T-helper 2 cell (primary cell): ENCODE measurements at regions not wholly inside any gene's neighbourhood (a gene's known extent, or its start where the extent isn't known, plus 50 kb on each side); places are given as distances from the start of the nearest gene placed in this dataset.

Experiments used
- DNase-seq, 5 experiments: peaks; one replicate each; pipeline versions ENCODE4 v3.0.0 to v3.0.0-alpha.2; 2012 to 2022

GRCh38 chr10:126787201-126787600, 116.7 kb upstream of the C10orf90 start:
- DNase-seq = no peak

DNA sequence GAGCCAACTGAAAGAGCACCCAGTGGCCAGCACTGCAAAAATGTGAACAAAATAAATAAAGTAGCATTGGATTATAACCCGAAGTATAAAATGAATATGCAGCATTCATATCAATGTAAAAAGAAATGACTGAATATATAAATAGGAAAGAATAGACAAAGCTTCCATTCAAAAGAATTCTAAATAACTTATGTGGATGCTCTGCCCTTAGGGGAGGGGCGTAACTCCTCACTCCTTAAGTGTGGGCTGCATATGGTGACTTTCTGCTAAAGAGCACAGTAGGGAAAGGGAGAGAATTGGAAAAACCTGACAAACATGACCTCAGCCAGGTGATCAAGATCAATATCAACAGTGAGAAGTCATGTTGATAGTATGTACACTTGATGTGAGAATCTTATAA, 109.9 kb upstream of the DOCK1 start:
- no peak for DNase-seq

GRCh38 chr10:126798649-126799048, 106.6 kb upstream of the DOCK1 start:
- DNase-seq = no peak

GRCh38 chr10:126803394-126803793, 101.8 kb upstream of the DOCK1 start:
- no peak for DNase-seq

DNA sequence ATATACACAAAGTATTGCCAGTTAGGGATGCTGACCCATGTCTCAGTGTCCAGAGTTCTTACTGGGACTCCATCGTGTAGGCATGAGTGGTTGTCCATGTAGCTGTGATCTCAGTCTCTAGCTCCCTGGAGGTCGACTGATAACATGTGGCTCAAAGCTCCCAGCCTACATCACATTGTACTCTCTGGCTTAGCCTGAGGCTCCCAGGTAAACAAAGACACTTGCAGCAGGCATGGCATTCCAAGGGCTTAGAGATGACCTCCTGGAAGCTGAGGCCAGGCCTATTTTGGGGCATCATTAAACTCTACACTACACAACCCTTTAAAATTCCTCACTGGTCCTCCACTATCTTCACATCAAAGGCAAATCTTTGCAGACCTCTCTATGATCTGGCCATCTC, 100.8 kb upstream of the DOCK1 start:
- no peak for DNase-seq

GRCh38 chr10:126806498-126806897, 98.7 kb upstream of the DOCK1 start:
- no peak for DNase-seq

DNA sequence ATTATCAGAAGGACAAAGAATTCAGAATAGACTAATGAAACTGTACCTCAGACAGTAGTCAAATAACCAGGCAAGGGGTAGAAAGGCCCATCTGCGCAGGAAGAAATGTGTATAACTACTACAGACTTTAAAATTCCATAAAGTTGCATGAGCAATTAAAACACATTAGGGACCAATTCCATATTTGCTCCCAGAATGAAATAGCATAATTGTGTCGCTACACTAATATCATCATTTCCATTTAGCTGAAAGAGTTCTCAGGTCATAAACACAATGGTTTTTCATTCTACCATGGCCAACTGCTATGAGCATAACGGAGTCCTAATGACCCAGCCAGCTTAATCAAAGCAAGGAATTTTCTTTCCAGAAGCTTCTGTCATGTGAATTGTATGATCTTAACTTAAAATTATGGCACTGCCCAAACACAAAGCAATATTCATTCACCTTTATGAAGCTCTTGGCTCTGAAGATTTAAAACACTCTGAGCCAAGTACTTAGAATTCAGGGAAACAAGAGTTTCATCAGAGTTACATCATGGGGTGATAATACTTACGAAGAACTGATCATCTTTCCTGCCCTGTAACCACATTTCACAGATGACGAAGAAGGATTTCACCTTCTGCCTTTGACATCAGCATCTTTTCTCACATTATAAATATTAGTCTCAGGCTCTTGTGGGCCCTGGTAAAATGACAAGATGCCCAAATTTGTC, 98.1 kb upstream of the DOCK1 start:
- no peak for DNase-seq

DNA sequence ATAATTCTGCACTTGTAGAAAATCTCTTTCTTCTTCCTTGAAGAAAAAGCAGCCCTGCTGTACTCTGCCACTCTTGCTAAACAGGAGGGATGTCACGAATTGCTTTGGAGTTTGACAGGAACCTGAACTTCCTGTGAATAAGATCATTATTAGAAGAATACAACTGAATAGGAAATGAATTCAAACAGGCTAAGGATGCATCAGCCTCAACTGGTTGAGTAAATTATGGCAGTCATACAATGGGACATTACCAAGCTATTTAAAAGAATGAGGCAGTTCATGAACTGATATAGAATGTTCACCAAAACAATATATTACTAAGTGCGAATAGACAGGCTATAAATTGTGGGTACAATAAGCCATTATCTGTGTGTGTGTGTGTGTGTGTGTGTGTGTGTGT, 97.1 kb upstream of the DOCK1 start:
- DNase-seq = no peak

DNA sequence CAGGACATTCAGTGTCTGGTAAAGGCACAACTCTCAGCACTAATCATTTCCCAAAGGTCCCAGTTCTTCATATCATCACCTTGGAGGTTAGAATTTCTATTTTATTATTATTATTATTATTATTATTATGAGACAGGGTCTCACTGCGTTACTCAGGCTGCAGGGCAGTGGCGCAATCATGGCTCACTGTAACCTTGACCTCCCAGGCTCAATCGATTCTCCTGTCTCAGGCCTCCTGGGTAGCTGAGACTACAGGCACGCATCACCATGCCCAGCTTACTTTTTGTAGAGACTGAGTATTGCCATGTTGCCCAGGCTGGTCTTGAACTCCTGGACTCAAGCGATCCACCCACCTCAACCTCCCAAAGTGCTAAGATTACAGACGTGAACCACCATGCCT, 91.8 kb upstream of the DOCK1 start:
- no peak for DNase-seq

DNA sequence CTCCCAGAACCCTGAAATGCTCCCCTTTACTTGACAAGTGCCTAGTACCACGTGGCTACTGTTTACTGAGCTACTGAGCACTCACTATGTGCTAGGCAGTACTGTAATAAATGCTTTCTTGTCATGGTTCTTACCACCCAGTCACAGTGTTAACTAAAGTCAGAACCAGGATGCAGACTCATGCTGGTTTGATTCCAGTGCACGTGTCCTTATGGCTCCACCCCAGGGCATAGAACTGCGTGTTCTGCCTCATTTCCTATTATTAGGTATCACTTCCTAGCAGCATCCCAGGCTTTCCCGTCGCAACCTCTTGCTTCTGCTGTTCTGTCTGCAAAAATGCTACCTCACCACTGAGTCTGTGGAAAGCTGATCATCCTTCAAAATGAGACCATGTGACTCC, 71.7 kb upstream of the DOCK1 start:
- no peak for DNase-seq

DNA sequence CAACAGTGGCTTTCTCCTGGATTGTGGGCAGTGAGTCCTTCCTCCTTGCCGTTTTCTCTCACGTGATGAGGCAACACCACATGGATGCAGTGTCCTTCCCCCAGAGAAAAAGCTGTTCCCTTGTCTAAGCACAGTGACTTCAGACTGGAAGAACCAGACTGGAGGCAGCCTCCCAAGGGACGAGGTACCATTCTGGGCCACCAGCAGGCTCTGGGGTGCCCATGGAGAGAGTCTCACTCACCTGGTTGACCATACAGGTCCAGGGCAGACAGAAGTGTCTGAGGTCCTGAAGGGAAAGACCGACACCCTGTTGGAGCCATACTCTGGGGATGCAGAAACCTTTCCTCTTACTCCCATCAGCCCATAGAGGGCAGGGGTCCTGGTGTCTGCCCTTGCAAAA, 69.2 kb upstream of the DOCK1 start:
- no peak for DNase-seq

DNA sequence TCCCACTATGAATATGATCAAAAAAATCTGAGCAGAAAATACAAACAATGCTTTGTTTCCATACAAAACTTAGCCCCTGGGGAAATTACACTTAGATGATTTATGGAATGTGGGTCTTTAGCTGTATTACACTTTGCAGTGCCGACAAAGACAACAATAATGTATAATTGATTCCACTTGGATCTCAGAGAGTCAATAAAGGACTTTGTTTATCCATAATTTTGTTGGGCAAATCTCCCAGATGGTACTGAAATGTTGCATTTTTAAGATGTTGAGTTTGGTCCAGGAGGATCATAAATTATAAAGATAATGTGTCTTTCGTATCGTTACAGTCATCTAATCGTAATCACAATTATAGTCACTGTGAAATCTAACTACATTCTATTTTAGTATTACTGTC, 66.9 kb upstream of the DOCK1 start:
- DNase-seq = no peak

GRCh38 chr10:126839094-126839761, 66.0 kb upstream of the DOCK1 start:
- no peak for DNase-seq

DNA sequence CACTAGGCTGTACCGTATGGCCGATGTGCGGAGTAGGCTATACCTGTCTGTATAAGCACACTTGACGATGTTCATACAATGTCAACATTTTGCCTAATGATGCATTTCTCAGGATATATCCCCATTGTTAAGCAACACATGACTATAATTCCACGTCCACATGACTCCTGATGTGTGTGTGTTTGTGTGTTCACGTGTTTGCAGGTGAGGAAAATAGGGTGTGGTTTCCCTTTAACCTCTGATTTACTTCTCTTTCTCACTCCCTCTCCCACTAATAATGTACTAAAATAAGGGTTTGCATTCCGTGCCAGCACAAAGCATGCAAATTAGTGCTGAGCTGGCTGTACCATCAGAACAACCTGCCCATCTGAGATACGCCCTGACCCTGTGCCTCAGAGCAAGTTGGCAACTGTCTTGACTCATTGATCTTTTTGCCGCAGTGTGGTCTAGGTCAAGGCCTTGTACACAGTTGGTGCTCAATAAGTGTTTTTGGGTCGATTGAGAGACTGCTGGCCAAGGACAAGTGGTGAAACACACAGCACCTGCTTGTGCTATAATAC, 64.6 kb upstream of the DOCK1 start:
- no peak for DNase-seq

GRCh38 chr10:126841341-126841895, 63.8 kb upstream of the DOCK1 start:
- DNase-seq = no peak

GRCh38 chr10:126842356-126842755, 62.9 kb upstream of the DOCK1 start:
- DNase-seq = no peak

DNA sequence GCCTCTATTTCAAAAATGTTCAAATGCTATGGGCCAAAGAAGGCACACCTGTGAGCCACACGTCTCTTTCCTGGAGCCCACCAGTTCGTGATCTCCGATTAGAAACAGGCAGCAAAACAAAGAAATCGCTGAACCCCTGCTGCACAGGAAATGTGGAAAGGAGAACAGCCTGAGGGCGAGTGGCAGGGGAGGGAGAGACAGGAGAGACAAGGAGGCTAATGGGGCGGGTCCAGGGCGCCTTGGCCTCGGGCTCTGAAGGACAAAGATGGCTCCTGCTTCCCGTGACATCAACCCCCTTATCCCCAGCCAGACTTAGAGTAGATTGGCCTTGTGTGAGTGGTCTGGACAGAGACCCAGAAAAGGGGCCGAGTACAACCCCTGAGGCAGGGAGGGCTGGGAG, 62.4 kb upstream of the DOCK1 start:
- no peak for DNase-seq

DNA sequence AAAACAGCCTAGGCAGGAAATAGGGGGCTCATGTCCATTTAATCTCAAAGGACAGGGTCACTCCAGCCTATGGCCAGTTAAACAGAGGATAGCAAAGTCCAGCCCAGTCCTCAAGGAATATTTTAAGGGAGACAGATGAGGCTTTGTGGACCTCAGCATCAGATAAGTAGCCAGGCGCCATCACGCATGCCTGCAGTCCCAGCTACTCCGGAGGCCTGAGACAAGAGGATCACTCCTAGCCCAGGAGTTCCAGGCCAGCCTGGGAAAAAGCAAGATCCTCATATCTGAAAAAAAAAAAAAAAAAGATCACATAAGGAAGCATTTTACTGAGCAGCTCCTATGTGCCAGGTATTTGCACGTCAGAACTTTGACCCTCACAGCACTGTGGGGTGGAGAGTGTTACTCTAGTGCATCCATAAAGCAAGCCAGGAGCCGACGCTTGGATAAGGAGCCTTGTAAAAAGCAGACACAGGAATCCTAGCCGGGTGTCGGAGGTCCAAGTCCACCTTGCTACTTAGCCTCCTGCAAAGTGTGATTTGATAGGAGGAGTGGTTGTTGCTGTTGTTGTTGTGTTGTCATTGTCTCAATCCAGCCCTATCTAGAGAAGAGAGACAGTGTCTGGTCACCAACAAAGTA, 61.8 kb upstream of the DOCK1 start:
- no peak for DNase-seq

DNA sequence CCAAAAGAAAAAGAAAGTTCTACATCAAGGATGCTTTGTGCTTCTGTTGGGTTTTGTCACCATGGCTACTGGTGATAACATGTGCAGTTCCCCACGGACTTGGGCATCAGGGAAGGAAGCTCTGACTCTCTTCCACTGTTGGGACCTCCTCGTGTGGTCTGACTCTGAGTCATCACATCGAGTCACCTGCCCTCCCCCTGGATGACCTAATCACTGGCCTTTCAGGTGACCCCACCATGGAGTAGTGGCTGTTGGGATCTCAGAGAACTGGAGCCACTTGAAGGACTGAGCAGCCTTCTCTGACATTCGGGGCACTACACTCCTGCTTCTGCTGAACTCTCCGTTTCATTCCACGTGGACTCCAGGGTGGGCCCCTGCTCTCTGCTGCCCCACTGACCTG, 60.8 kb upstream of the DOCK1 start:
- DNase-seq = no peak

GRCh38 chr10:126846469-126846868, 58.8 kb upstream of the DOCK1 start:
- no peak for DNase-seq

- no peak for DNase-seq
These were observed 58.3 kb upstream of the DOCK1 start for GRCh38 chr10:126846959-126847358.

DNA sequence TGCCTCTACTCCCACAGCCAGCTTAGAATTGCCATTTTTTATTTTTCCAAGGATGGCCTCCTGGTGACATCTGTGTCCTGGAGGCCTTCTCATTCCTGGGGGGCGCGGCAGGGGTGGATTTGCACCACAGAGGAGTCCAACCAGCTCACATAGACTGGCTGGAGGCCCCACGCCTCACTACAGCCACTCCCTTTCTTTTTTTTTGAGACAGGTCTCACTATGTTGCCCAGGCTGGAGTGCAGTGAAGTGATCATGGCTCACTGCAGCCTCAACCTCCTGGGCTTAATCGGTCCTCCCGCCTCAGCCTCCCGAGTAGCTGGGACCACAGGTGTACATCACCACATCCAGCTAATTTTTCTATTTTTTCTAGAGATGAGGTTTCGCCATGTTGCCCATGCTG, 57.6 kb upstream of the DOCK1 start:
- no peak for DNase-seq

DNA sequence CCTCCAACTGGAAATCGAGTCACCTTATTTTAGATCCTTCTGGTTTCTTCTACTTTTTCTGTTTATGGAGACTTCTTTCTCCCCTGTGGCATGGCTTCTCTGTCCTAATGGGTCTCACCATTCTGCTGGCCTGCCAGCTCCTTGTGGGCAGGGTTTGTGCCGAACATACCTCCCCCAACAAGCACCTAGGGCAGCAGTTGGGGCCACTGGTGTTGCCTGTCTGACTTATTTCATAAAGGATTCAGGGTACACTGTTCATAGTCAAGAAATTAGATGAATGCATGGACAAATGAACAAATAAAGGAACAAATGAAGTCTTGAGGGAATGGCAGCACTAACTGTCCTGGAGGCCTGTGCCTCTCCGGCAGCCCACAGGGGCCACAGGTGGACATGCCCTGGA, 55.6 kb upstream of the DOCK1 start:
- DNase-seq = no peak
